Colonic mucosa (tissue), 4 donors: ENCODE measurements at regions not wholly inside any gene's neighbourhood (a gene's known extent, or its start where the extent isn't known, plus 50 kb on each side); places are given as distances from the start of the nearest gene placed in this dataset.
"Not testable (repeated sequence)": the region's sequence is repeated elsewhere in the genome, so short reads cannot be mapped to it uniquely, and the experiment has no call there.

Source experiments
- DNase-seq: peaks from one replicate; pipeline ENCODE4 v3.0.0-alpha.2; 2020
- H3K27ac ChIP-seq: fragments of 200-600 bp; one replicate; pipeline ENCODE4 v1.8.0; 2021
- H3K27me3 ChIP-seq: fragments of 200-600 bp; one replicate; pipeline ENCODE4 v1.8.0; 2021
- H3K36me3 ChIP-seq: fragments of 200-600 bp; one replicate; pipeline ENCODE4 v1.8.0; 2021
- H3K4me1 ChIP-seq: fragments of 200-600 bp; one replicate; pipeline ENCODE4 v1.8.0; 2021; ENCODE audit warnings: mild to moderate bottlenecking
- H3K4me3 ChIP-seq: fragments of 200-600 bp; one replicate; pipeline ENCODE4 v1.8.0; 2021
- H3K9ac ChIP-seq, 2 donors: one replicate each; pipeline ENCODE4 v1.7.0; 2013; ENCODE audit warnings: control low read depth in 2 of 2, low read depth in 2 of 2, low read length in 2 of 2
- H3K9me3 ChIP-seq: fragments of 200-600 bp; one replicate; pipeline ENCODE4 v1.8.0; 2021
- intact Hi-C: fragments of 100-400 bp; cut with DNase I; formaldehyde crosslinking; loops from one replicate; pipeline ENCODE4 v1.14.1; 2022
- TF ChIP-seq, protein P1 (sequence below): fragments of 200-600 bp; IDR thresholded peaks from one replicate; pipeline ENCODE4 v1.8.0; 2022; ENCODE audit warnings: antibody characterized with exemption, mild to moderate bottlenecking
- donor health status: healthy.
- donor health status: DM: no; HTN: no; CAD: no.
- donor health status: DM: no; HTN: no; CAD: no.

DNA sequence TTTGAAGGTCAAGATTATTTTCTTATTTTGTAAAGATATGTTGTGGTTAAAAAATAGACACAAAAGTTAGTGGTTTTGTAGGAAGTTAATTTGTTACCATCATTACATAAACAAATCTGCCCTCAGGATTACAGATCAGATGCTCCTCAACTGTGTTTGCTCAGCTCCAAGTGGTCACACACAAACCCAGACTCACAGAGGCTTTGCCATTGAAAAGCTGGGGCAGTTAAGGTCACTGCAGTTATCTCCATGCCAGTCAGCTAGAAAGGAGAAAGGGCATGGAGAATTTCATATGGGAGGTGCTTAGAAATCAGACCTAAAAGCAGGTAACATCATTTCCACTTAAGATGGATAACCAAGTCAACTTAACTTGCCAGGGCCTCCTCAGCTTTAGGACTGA is 825.7 kb upstream of the GBE1 start:
- TF ChIP-seq, protein P1, sequence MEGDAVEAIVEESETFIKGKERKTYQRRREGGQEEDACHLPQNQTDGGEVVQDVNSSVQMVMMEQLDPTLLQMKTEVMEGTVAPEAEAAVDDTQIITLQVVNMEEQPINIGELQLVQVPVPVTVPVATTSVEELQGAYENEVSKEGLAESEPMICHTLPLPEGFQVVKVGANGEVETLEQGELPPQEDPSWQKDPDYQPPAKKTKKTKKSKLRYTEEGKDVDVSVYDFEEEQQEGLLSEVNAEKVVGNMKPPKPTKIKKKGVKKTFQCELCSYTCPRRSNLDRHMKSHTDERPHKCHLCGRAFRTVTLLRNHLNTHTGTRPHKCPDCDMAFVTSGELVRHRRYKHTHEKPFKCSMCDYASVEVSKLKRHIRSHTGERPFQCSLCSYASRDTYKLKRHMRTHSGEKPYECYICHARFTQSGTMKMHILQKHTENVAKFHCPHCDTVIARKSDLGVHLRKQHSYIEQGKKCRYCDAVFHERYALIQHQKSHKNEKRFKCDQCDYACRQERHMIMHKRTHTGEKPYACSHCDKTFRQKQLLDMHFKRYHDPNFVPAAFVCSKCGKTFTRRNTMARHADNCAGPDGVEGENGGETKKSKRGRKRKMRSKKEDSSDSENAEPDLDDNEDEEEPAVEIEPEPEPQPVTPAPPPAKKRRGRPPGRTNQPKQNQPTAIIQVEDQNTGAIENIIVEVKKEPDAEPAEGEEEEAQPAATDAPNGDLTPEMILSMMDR = no peak
- Histone ChIP-seq H3K4me3 (no peak overlapping the region), H3K36me3 (no peaks in the 10 kb centered on the region), H3K27me3 (no peaks in the 10 kb centered on the region), H3K9me3 (no peaks in the 10 kb centered on the region), H3K27ac (no peak overlapping the region), H3K9ac (no peak overlapping the region), H3K4me1 (no peaks in the 10 kb centered on the region)
- intact Hi-C loops = no loop called here
- no peak for DNase-seq

DNA sequence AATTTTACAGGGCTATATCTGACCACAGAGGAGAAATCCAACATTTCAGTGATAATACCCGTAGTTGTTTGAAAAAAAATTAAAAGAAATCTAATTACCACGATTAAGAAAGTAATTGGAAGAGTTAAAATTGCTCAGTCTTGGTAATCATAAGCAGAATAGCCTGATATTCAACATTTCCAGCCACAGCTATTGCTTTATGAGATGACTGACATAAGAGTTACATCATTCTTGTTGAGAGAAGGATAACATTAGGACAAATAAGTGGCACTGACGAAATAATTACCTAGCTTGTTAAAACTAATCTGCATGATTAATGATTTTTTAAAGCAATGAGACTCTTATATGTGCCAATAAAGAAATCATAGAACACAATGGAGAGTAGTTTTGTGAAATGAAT is 825.0 kb upstream of the GBE1 start:
- DNase-seq = no peak
- TF ChIP-seq, protein P1 = no peak
- no peak overlapping the region for H3K9ac ChIP-seq
- intact Hi-C loops = no loop called here
- no peaks in the 10 kb centered on the region for H3K27me3 ChIP-seq
- H3K4me3 ChIP-seq = no peak overlapping the region
- H3K27ac ChIP-seq = no peak overlapping the region
- H3K36me3 ChIP-seq = no peaks in the 10 kb centered on the region
- no peaks in the 10 kb centered on the region for H3K4me1 ChIP-seq
- H3K9me3 ChIP-seq = no peaks in the 10 kb centered on the region

DNA sequence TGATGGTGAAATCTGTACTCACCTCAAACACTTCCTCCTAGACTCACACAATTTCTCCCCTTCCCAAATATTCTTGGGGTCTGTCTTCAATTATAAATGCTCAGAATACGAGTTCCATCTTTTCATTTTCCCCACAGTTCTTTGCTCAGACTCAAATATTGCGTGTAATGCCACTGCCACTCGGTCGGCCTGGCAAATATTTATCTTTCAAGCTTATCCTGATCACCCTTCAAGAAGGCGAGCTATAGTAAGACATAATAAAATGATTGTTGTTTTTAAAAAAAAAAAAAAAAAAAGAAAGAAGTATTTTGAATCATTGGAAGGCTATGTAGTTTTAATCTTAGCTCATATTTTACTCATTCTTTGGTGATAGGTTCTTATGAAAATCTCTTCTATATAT is 824.6 kb upstream of the GBE1 start:
- H3K4me3 ChIP-seq, H3K4me1 ChIP-seq, H3K36me3 ChIP-seq, H3K9me3 ChIP-seq, DNase-seq, H3K27ac ChIP-seq, H3K27me3 ChIP-seq, H3K9ac ChIP-seq, intact Hi-C loops: not testable (repeated sequence)

DNA sequence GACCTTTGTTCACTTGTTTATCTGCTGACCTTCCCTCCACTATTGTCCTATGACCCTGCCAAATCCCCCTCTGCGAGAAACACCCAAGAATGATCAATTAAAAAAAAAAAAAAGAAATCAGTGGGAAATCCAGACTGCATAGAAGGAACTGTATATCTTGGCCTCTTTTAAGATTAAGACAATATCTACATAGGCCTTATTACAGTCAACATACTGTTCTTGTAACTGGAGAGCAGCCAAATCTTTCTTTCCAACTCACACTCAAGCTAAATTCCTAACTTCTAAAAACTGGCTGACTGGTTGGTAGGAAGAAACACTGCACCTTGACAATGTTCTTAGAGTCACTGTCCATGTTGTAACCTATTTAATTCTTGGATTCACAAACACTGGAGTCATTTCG is 824.1 kb upstream of the GBE1 start:
- H3K36me3 ChIP-seq, DNase-seq, H3K9me3 ChIP-seq, H3K4me1 ChIP-seq, intact Hi-C loops, H3K27me3 ChIP-seq, H3K4me3 ChIP-seq, H3K27ac ChIP-seq, H3K9ac ChIP-seq: not testable (repeated sequence)

DNA sequence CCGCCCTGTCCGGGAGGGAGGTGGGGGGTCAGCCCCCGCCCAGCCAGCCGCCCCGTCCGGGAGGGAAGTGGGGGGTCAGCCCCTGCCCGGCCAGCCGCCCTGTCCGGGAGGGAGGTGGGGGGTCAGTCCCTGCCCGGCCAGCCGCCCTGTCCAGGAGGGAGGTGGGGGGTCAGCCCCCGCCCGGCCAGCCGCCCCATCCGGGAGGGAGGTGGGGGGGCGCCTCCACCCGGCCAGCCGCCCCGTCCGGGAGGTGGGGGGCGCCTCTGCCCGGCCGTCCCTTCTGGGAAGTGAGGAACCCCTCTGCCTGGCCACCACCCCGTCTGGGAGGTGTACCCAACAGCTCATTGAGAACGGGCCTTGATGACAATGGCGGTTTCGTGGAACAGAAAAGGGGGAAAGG is 823.4 kb upstream of the GBE1 start:
- H3K27me3 ChIP-seq, H3K9ac ChIP-seq, H3K36me3 ChIP-seq, DNase-seq, H3K9me3 ChIP-seq, H3K4me1 ChIP-seq, H3K4me3 ChIP-seq, H3K27ac ChIP-seq, intact Hi-C loops: not testable (repeated sequence)

DNA sequence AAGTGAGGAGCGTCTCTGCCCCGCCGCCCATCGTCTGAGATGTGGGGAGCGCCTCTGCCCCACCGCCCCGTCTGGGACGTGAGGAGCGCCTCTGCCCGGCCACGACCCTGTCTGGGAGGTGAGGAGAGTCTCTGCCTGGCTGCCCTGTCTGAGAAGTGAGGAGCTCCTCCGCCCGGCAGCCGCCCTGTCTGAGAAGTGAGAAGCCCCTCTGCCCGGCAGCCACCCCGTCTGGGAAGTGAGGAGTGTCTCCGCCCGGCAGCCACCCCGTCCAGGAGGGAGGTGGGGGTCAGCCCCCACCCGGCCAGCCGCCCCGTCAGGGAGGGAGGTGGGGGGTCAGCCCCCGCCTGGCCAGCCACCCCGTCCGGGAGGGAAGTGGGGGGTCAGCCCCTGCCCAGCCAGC is 823.0 kb upstream of the GBE1 start:
- intact Hi-C loops, DNase-seq, H3K9ac ChIP-seq: not testable (repeated sequence)

DNA sequence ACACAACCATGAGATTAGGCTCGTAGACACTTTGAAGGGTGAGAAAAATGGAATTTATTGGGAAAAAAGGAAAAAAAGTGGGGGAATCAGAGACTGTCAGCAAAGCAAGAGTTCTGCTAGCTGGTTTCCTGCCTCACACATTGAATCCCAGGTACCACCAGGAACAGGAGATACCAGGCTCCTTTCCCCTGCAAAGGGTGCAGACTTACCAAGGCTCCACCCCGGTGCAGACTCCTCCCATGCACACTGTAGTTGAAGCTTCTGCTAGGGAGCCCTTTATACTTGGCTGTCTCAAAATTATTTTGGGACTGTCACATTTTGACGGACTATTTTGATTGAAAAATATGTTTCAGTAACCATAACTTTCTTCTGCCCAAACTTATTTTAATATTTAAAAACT is 819.9 kb upstream of the GBE1 start:
- H3K27ac ChIP-seq = no peak overlapping the region
- no peak overlapping the region for H3K4me3 ChIP-seq
- intact Hi-C loops = no loop called here
- H3K9ac ChIP-seq = no peak overlapping the region
- no peaks in the 10 kb centered on the region for H3K9me3 ChIP-seq
- no peaks in the 10 kb centered on the region for H3K27me3 ChIP-seq
- H3K36me3 ChIP-seq = no peaks in the 10 kb centered on the region
- no peak for DNase-seq
- H3K4me1 ChIP-seq = no peaks in the 10 kb centered on the region
- TF ChIP-seq, protein P1 = no peak

More for the DNA sequence above, 823.0 kb upstream of the GBE1 start:
- H3K9me3 ChIP-seq, H3K27me3 ChIP-seq, H3K36me3 ChIP-seq, H3K4me3 ChIP-seq, H3K27ac ChIP-seq, H3K4me1 ChIP-seq: not testable (repeated sequence)

DNA sequence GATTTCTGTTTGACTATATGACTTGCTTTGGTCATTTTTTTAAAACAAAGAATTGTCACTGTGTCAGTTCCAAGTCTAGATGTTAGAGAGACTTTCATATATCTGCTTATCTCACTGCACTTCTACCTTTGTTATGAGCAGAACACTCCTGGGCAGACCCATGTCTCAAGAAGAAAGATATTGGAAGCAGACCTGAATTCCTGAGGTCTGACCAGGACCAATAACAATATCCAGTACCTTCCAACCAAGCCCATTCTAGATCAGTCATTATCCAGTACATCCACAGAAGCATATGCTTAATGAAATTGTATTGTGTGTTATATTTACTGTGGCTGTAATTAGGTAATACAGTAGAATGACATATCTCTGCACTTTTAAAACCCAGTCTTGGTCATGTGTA is 811.3 kb upstream of the GBE1 start:
- no peaks in the 10 kb centered on the region for H3K27me3 ChIP-seq
- intact Hi-C loops = no loop called here
- no peak overlapping the region for H3K27ac ChIP-seq
- TF ChIP-seq, protein P1 = no peak
- DNase-seq = no peak
- no peaks in the 10 kb centered on the region for H3K9me3 ChIP-seq
- no peaks in the 10 kb centered on the region for H3K36me3 ChIP-seq
- H3K4me1 ChIP-seq = no peaks in the 10 kb centered on the region
- H3K9ac ChIP-seq = no peak overlapping the region
- H3K4me3 ChIP-seq = no peak overlapping the region
